ENCODE measurements at regions not wholly inside any gene's neighbourhood (a gene's known extent, or its start where the extent isn't known, plus 50 kb on each side); places are given as distances from the start of the nearest gene placed in this dataset.

GRCh38 chr2:129366263-129366662 is 613.2 kb upstream of the RAB6C start:
- peaks cover 0 to 10% (median 0%) of the 10 kb centered on the region in 5 donors for H3K27me3 ChIP-seq (ENCODE audit: control insufficient read depth in 5 of 5, insufficient read depth in 4 of 5, low read length in 5 of 5)

GRCh38 chr2:129367107-129367506 is 612.4 kb upstream of the RAB6C start:
- Histone ChIP-seq H3K4me1 (ENCODE audit: control insufficient read depth in 5 of 5, insufficient read depth in 5 of 5, low read length in 5 of 5) (no peaks in the 10 kb centered on the region), H3K27me3 (ENCODE audit: control insufficient read depth in 5 of 5, insufficient read depth in 4 of 5, low read length in 5 of 5) (peaks cover 0 to 10% (median 0%) of the 10 kb centered on the region in 5 donors), H3K9ac (ENCODE audit: low read length in 5 of 5) (no peak overlapping the region), H3K27ac (ENCODE audit: low read depth, low read length) (no peak overlapping the region), H3K4me3 (ENCODE audit: low read depth in 1 of 5, low read length in 5 of 5) (no peak overlapping the region), H3K36me3 (ENCODE audit: control insufficient read depth in 5 of 5, insufficient read depth in 5 of 5, low read length in 5 of 5) (no peaks in the 10 kb centered on the region), H3K9me3 (ENCODE audit: control insufficient read depth in 5 of 5, low read length in 5 of 5) (no peaks in the 10 kb centered on the region)

More at GRCh38 chr2:129366263-129366662, 613.2 kb upstream of the RAB6C start:
- Histone ChIP-seq H3K4me3 (ENCODE audit: low read depth in 1 of 5, low read length in 5 of 5) (no peak overlapping the region), H3K36me3 (ENCODE audit: control insufficient read depth in 5 of 5, insufficient read depth in 5 of 5, low read length in 5 of 5) (no peaks in the 10 kb centered on the region), H3K9me3 (ENCODE audit: control insufficient read depth in 5 of 5, low read length in 5 of 5) (no peaks in the 10 kb centered on the region), H3K4me1 (ENCODE audit: control insufficient read depth in 5 of 5, insufficient read depth in 5 of 5, low read length in 5 of 5) (no peaks in the 10 kb centered on the region), H3K9ac (ENCODE audit: low read length in 5 of 5) (no peak overlapping the region), H3K27ac (ENCODE audit: low read depth, low read length) (no peak overlapping the region)

- H3K9ac ChIP-seq (ENCODE audit: low read length in 5 of 5): no peak overlapping the region
- no peaks in the 10 kb centered on the region for H3K4me1 ChIP-seq (ENCODE audit: control insufficient read depth in 5 of 5, insufficient read depth in 5 of 5, low read length in 5 of 5)
- H3K36me3 ChIP-seq (ENCODE audit: control insufficient read depth in 5 of 5, insufficient read depth in 5 of 5, low read length in 5 of 5): no peaks in the 10 kb centered on the region
- H3K9me3 ChIP-seq (ENCODE audit: control insufficient read depth in 5 of 5, low read length in 5 of 5): no peaks in the 10 kb centered on the region
- H3K4me3 ChIP-seq (ENCODE audit: low read depth in 1 of 5, low read length in 5 of 5): no peak overlapping the region
- peaks cover 0 to 10% (median 0%) of the 10 kb centered on the region in 5 donors for H3K27me3 ChIP-seq (ENCODE audit: control insufficient read depth in 5 of 5, insufficient read depth in 4 of 5, low read length in 5 of 5)
- no peak overlapping the region for H3K27ac ChIP-seq (ENCODE audit: low read depth, low read length)
Observed at GRCh38 chr2:129369437-129369836, 610.0 kb upstream of the RAB6C start.

- Histone ChIP-seq H3K36me3 (ENCODE audit: control insufficient read depth in 5 of 5, insufficient read depth in 5 of 5, low read length in 5 of 5) (no peaks in the 10 kb centered on the region), H3K27me3 (ENCODE audit: control insufficient read depth in 5 of 5, insufficient read depth in 4 of 5, low read length in 5 of 5) (no peaks in the 10 kb centered on the region), H3K9me3 (ENCODE audit: control insufficient read depth in 5 of 5, low read length in 5 of 5) (no peaks in the 10 kb centered on the region), H3K4me3 (ENCODE audit: low read depth in 1 of 5, low read length in 5 of 5) (no peak overlapping the region), H3K9ac (ENCODE audit: low read length in 5 of 5) (no peak overlapping the region), H3K4me1 (ENCODE audit: control insufficient read depth in 5 of 5, insufficient read depth in 5 of 5, low read length in 5 of 5) (no peaks in the 10 kb centered on the region), H3K27ac (ENCODE audit: low read depth, low read length) (no peak overlapping the region)
Observed at GRCh38 chr2:129374452-129374851, 605.0 kb upstream of the RAB6C start.

- H3K4me3 ChIP-seq (ENCODE audit: low read depth in 1 of 5, low read length in 5 of 5): no peak overlapping the region
- H3K9me3 ChIP-seq (ENCODE audit: control insufficient read depth in 5 of 5, low read length in 5 of 5): no peaks in the 10 kb centered on the region
- no peak overlapping the region for H3K9ac ChIP-seq (ENCODE audit: low read length in 5 of 5)
- no peaks in the 10 kb centered on the region for H3K27me3 ChIP-seq (ENCODE audit: control insufficient read depth in 5 of 5, insufficient read depth in 4 of 5, low read length in 5 of 5)
- H3K4me1 ChIP-seq (ENCODE audit: control insufficient read depth in 5 of 5, insufficient read depth in 5 of 5, low read length in 5 of 5): no peaks in the 10 kb centered on the region
- H3K36me3 ChIP-seq (ENCODE audit: control insufficient read depth in 5 of 5, insufficient read depth in 5 of 5, low read length in 5 of 5): no peaks in the 10 kb centered on the region
- H3K27ac ChIP-seq (ENCODE audit: low read depth, low read length): no peak overlapping the region
Observed at GRCh38 chr2:129375632-129376425, 603.6 kb upstream of the RAB6C start.

- Histone ChIP-seq H3K27me3 (ENCODE audit: control insufficient read depth in 5 of 5, insufficient read depth in 4 of 5, low read length in 5 of 5) (no peaks in the 10 kb centered on the region), H3K27ac (ENCODE audit: low read depth, low read length) (no peak overlapping the region), H3K4me3 (ENCODE audit: low read depth in 1 of 5, low read length in 5 of 5) (no peak overlapping the region), H3K4me1 (ENCODE audit: control insufficient read depth in 5 of 5, insufficient read depth in 5 of 5, low read length in 5 of 5) (peaks cover 0 to 5% (median 0%) of the 10 kb centered on the region in 5 donors), H3K36me3 (ENCODE audit: control insufficient read depth in 5 of 5, insufficient read depth in 5 of 5, low read length in 5 of 5) (no peaks in the 10 kb centered on the region), H3K9me3 (ENCODE audit: control insufficient read depth in 5 of 5, low read length in 5 of 5) (no peaks in the 10 kb centered on the region), H3K9ac (ENCODE audit: low read length in 5 of 5) (no peak overlapping the region)
Observed at GRCh38 chr2:129376426-129377077, 602.9 kb upstream of the RAB6C start.

GRCh38 chr2:129377078-129377469 is 602.4 kb upstream of the RAB6C start:
- Histone ChIP-seq H3K9ac (ENCODE audit: low read length in 5 of 5) (no peak overlapping the region), H3K27ac (ENCODE audit: low read depth, low read length) (no peak overlapping the region), H3K9me3 (ENCODE audit: control insufficient read depth in 5 of 5, low read length in 5 of 5) (peaks cover 0 to 5% (median 0%) of the 10 kb centered on the region in 5 donors), H3K4me3 (ENCODE audit: low read depth in 1 of 5, low read length in 5 of 5) (no peak overlapping the region), H3K4me1 (ENCODE audit: control insufficient read depth in 5 of 5, insufficient read depth in 5 of 5, low read length in 5 of 5) (peaks cover 0 to 5% (median 0%) of the 10 kb centered on the region in 5 donors), H3K36me3 (ENCODE audit: control insufficient read depth in 5 of 5, insufficient read depth in 5 of 5, low read length in 5 of 5) (no peaks in the 10 kb centered on the region), H3K27me3 (ENCODE audit: control insufficient read depth in 5 of 5, insufficient read depth in 4 of 5, low read length in 5 of 5) (no peaks in the 10 kb centered on the region)

GRCh38 chr2:129378186-129378585 is 601.3 kb upstream of the RAB6C start:
- Histone ChIP-seq H3K27ac (ENCODE audit: low read depth, low read length) (no peak overlapping the region), H3K4me1 (ENCODE audit: control insufficient read depth in 5 of 5, insufficient read depth in 5 of 5, low read length in 5 of 5) (peaks cover 0 to 5% (median 0%) of the 10 kb centered on the region in 5 donors), H3K36me3 (ENCODE audit: control insufficient read depth in 5 of 5, insufficient read depth in 5 of 5, low read length in 5 of 5) (no peaks in the 10 kb centered on the region), H3K9ac (ENCODE audit: low read length in 5 of 5) (no peak overlapping the region), H3K4me3 (ENCODE audit: low read depth in 1 of 5, low read length in 5 of 5) (no peak overlapping the region), H3K9me3 (ENCODE audit: control insufficient read depth in 5 of 5, low read length in 5 of 5) (peaks cover 0 to 14% (median 2%) of the 10 kb centered on the region in 5 donors), H3K27me3 (ENCODE audit: control insufficient read depth in 5 of 5, insufficient read depth in 4 of 5, low read length in 5 of 5) (no peaks in the 10 kb centered on the region)

GRCh38 chr2:129379411-129379810 is 600.1 kb upstream of the RAB6C start:
- Histone ChIP-seq H3K27ac (ENCODE audit: low read depth, low read length) (no peak overlapping the region), H3K9ac (ENCODE audit: low read length in 5 of 5) (no peak overlapping the region), H3K27me3 (ENCODE audit: control insufficient read depth in 5 of 5, insufficient read depth in 4 of 5, low read length in 5 of 5) (no peaks in the 10 kb centered on the region), H3K9me3 (ENCODE audit: control insufficient read depth in 5 of 5, low read length in 5 of 5) (peaks cover 0 to 14% (median 2%) of the 10 kb centered on the region in 5 donors), H3K4me3 (ENCODE audit: low read depth in 1 of 5, low read length in 5 of 5) (no peak overlapping the region), H3K4me1 (ENCODE audit: control insufficient read depth in 5 of 5, insufficient read depth in 5 of 5, low read length in 5 of 5) (peaks cover 0 to 5% (median 0%) of the 10 kb centered on the region in 5 donors), H3K36me3 (ENCODE audit: control insufficient read depth in 5 of 5, insufficient read depth in 5 of 5, low read length in 5 of 5) (no peaks in the 10 kb centered on the region)

GRCh38 chr2:129381789-129382188 is 597.7 kb upstream of the RAB6C start:
- H3K4me3 ChIP-seq (ENCODE audit: low read depth in 1 of 5, low read length in 5 of 5): no peak overlapping the region
- no peaks in the 10 kb centered on the region for H3K36me3 ChIP-seq (ENCODE audit: control insufficient read depth in 5 of 5, insufficient read depth in 5 of 5, low read length in 5 of 5)
- H3K9ac ChIP-seq (ENCODE audit: low read length in 5 of 5): no peak overlapping the region

More at GRCh38 chr2:129381789-129382188, 597.7 kb upstream of the RAB6C start:
- H3K4me1 ChIP-seq (ENCODE audit: control insufficient read depth in 5 of 5, insufficient read depth in 5 of 5, low read length in 5 of 5): peaks cover 0 to 5% (median 0%) of the 10 kb centered on the region in 5 donors
- H3K9me3 ChIP-seq (ENCODE audit: control insufficient read depth in 5 of 5, low read length in 5 of 5): peaks cover 0 to 14% (median 2%) of the 10 kb centered on the region in 5 donors
- H3K27me3 ChIP-seq (ENCODE audit: control insufficient read depth in 5 of 5, insufficient read depth in 4 of 5, low read length in 5 of 5): no peaks in the 10 kb centered on the region
- H3K27ac ChIP-seq (ENCODE audit: low read depth, low read length): no peak overlapping the region
